Heart left ventricle (tissue), 13 donors: ENCODE measurements at regions not wholly inside any gene's neighbourhood (a gene's known extent, or its start where the extent isn't known, plus 50 kb on each side); places are given as distances from the start of the nearest gene placed in this dataset.
"Not testable (repeated sequence)": the region's sequence is repeated elsewhere in the genome, so short reads cannot be mapped to it uniquely, and the experiment has no call there.

ENCODE experiments used
- POLR2A ChIP-seq, 2 donors: fragments of 450-650 bp; IDR thresholded peaks; one replicate each; pipeline ENCODE4 v1.6.1; 2017; ENCODE audit warnings: antibody characterized with exemption in 2 of 2, mild to moderate bottlenecking in 2 of 2, moderate library complexity in 2 of 2
- TF ChIP-seq, protein P1 (sequence below), 12 donors: fragments of 200-600 bp; sonication (generic) in 4 of 12; IDR thresholded peaks; one replicate each; pipeline versions ENCODE4 v1.5.0 to v1.8.0; 2018 to 2022; ENCODE audit warnings: antibody characterized with exemption in 12 of 12, mild to moderate bottlenecking in 5 of 12
- donor health status: ischemic (EF 13 %, LVEDD 7.1; RV severe dilation, severe dysfunction).
- donor health status: DM: no; HTN: yes; CAD: no.
- donor health status: DM: no; HTN: no; CAD: no.
- donor health status: ischemic (EF 25% LVEDD 6.9; RV normal size, moderate dysfunction).
- donor health status: ischemic (EF 25% LVEDD 5.7; RV mildly dilated, moderate dysfunction).
- donor health status: ischemic (EF 35%, LVEDD 5.7; RV mildly dilated, moderate dysfunction).
- donor health status: nonischemic (EF 11% LVEDD 7.7; RV severe dilation, severe dysfunction).
- donor health status: DM: yes; HTN: yes; CAD: no.
- donor health status: PGD.
- donor health status: ischemic (EF 29% LVEDD 5.4; RV normal size, mild dysfunction).
- donor health status: nonischemic (EF 23%, LVEDD 6.1; RV moderate dilation, normal function).

DNA sequence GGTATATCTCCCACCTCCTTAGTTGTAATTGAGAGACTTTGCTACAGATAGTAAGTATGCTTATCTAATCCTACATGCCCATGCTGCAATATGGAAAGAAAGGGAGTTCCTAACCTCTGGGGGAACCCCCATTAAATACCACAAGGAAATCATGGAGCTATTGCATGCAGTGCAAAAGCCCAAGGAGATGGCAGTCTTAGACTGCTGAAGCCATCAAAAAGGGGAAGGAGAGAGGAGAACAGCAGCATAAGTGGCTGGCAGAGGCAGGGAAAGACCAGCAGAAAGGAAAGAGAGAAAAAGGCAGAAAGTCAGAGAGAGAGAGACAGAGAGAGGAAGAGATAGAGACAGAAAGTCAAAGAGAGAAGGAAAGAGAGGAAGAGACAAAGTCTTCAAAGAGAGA lies 121.6 kb upstream of the SLC16A7 start:
- TF ChIP-seq, protein P1, sequence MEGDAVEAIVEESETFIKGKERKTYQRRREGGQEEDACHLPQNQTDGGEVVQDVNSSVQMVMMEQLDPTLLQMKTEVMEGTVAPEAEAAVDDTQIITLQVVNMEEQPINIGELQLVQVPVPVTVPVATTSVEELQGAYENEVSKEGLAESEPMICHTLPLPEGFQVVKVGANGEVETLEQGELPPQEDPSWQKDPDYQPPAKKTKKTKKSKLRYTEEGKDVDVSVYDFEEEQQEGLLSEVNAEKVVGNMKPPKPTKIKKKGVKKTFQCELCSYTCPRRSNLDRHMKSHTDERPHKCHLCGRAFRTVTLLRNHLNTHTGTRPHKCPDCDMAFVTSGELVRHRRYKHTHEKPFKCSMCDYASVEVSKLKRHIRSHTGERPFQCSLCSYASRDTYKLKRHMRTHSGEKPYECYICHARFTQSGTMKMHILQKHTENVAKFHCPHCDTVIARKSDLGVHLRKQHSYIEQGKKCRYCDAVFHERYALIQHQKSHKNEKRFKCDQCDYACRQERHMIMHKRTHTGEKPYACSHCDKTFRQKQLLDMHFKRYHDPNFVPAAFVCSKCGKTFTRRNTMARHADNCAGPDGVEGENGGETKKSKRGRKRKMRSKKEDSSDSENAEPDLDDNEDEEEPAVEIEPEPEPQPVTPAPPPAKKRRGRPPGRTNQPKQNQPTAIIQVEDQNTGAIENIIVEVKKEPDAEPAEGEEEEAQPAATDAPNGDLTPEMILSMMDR (IDR thresholded peaks at IDR 0.05), result not testable (repeated sequence)
- not testable (repeated sequence) for TF ChIP-seq POLR2A (IDR thresholded peaks at IDR 0.05)
